NCI-H2081 treated with DMSO at 0.1 percent for 48 hours (cell line): ENCODE measurements at regions not wholly inside any gene's neighbourhood (a gene's known extent, or its start where the extent isn't known, plus 50 kb on each side); places are given as distances from the start of the nearest gene placed in this dataset.
"Not testable (repeated sequence)": the region's sequence is repeated elsewhere in the genome, so short reads cannot be mapped to it uniquely, and the experiment has no call there.

ENCODE experiments used
- DNase-seq: peaks from one replicate; lab custom pipeline; 2025; lab: John Stamatoyannopoulos, UW

DNA sequence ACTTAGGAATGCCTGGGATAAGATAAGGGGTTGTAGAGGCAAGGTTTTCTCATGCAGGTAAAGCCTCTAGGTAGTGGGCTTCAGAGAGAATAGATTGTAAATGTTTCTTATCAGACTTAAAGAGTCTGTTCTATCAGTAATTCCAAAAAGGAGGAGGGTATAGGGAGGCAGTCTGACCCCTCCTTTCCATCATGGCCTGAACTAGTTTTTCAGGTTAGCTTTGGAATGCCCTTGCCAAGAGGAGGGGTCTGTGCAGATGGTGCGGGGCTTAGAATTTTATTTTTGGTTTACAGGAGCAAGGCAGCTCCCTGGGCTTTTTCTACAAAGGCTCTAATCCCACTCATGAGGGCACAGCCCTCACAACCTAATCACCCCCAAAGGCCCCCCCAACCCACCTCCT lies 135.0 kb downstream of the B3GNT2 start:
- DNase-seq, result no peak

DNA sequence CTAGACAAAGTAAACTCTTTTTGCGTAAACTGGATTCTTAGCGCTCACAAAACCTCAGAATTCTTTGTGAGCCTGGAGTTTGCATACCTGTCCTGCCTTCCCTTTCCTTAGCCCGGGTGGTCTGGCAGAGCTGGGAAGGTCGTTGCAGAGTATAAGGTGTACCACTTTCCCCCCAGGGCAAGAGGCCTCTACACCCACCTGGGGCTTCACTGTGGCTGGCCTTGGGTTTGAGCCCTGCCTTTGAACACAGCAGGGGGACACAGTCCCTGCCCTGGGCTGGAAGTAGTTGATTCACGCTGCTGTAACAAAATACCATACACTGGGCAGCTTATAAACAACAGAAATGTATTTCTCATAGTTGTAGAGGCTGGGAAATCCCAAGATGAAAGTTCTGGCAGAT lies 133.9 kb downstream of the B3GNT2 start:
- no peak for DNase-seq

DNA sequence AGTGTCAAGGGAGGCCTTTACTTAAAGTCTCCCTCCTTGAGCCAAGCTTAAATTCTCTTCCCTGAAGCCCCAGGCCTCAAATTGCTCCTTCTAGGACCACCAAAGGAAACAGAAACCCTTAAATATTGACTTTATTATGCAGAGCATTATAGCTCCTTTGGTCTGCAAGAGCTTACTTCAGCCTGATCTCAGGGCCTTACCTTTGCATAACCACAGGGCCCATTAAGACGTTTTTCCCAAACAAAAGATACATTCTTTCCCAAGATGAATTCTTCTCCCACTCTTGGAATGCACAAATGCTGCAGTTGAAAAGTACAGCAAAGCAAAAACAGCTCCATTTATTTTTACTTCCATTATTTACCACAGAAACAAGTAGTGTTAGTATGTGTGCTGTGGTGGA lies 130.8 kb downstream of the B3GNT2 start:
- DNase-seq, result no peak

DNA sequence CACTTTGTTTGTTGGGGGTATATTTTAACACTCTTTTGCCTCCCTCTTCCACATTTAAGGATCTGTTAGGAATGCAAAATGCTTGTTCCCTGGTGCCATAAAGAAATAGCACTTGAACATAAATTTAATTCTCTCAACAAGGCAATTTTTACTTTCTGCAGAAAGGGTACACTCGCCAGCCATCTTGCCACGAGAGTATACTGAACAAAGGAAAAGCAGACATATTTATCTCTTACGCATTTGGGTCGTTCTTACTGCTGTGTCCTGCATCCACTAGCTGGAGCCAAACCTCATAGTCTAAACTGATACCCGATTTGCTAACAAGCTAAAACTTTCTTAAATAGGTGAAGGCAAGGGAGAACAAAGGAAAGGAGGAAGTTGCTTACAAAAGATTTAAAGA lies 129.5 kb downstream of the B3GNT2 start:
- no peak for DNase-seq

DNA sequence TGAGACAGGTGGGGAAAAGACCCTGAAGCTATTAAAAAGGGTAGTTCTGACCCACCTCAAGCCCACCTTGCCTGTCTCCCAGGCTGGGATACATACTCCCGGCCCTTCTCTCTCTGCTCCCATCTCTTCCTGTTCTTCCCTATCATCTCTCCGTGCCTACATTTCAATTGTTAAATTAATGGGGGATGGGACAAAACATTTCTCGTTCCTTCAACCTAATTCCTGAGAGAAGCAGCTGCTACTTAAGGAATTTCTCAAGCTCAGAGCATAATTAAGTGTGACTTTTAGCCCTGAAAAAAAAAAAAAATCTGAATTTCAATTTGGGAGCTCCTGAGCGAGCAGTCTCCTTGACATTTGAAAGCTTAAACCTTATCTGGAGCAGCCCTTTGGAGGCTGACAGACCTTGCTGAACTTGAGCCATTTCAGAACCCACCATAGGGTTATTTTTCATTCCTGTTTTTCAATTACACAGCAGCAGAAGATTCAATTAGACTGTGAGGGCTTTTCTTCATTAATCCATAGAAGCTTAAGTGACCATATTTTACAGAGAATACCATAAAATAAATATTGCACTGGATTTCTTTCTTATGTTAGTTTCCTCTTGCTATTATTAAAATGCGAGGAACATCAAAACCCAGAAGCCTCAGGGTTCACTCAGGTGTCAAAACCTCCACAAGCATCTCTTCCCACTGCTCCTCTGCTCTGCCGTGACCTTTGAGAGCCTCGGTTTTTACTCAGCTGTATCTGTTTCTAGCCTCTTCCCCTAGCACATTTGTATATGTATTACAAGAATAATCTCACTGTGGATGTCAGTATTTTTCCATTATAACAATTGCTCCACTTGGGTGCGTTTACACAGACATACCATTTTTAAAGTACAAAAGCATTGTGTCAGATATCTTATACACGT lies 125.7 kb downstream of the B3GNT2 start:
- DNase-seq, result no peak

DNA sequence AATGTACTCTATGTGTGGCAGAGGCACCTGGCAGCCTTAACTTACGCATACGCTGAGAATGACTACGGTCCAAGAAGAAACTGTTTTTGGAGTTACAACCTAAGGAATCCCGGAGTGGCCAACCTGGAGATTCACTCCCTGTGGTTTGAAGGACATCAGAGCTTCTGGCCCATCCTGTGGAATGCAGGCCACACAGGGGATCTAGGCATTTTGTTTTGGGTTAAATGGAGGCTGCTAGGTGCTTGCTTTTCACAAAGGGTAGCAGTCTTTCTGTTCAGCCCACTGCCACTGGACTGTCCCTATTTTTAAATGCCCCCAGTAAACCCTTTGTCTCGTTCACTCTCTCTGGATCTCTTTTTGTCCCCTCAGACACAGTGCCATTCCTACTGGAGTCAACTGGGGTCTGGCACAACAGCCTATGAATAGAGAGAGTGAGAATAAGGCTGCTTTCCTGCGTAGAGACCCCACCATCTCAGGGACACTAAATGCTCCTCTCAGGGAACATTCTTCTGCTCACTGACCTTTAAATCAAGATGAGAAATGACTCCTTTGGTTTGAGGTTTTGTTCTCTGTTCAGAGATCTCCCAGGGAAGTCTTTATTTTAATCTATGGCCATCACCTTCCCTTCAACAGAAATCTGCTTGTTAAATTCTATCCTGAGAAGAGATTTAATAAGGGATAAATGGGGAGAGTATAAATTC lies 124.9 kb downstream of the B3GNT2 start:
- no peak for DNase-seq

DNA sequence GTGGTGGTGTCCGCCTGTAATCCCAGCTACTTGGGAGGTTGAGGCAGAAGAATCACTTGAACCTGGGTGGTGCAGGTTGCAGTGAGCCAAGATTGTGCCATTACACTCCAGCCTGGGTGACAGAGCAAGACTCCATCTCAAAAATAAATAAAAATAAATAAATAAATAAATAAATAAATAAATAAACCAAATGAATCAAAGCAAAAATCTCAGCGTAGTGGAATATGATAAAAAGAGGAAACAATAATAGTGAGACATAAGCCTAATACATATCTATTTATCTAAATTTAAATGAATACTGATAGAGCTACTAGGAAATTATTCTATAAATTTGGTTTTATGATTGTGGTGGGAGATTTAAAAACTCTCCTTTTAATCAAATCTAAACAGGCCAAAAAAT lies 124.2 kb downstream of the B3GNT2 start:
- DNase-seq, result not testable (repeated sequence)

DNA sequence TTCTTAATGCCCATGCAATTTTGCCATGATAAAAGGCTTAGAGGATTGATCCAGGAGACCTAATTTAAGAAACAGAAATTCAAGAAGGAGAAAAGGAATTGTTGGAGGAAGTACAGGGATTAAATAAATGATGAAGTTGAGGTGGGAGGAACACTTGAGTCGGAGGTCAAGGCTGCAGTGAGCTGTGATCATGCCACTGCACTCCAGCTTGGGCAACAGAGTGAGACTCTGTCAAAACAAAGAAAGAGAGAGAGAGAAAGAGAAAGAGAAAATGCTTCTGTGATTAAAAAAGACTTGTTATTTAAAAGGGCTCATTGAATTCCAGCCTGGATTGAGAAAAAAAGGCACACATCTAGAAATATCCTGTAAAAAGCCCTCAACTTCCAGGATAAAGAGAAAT lies 123.2 kb downstream of the B3GNT2 start:
- DNase-seq, result no peak

DNA sequence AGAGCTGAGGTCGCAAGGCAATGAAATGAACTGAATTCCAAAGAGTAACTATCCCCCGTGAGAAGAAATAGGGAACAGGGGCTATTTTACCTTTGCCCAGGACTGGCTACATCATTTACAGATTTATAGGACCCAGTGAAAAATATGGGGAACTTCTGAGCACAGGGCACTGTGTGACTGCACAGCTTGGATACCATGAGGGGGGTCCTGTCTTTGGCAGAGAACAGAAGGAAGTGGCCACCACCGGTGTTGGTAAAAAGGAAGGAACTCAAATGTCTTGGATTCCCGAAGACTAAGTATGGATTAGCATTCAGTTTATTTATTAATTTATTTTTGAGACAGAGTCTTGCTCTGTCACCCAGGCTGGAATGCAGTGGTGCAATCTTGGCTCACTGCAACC lies 119.6 kb downstream of the B3GNT2 start:
- no peak for DNase-seq

DNA sequence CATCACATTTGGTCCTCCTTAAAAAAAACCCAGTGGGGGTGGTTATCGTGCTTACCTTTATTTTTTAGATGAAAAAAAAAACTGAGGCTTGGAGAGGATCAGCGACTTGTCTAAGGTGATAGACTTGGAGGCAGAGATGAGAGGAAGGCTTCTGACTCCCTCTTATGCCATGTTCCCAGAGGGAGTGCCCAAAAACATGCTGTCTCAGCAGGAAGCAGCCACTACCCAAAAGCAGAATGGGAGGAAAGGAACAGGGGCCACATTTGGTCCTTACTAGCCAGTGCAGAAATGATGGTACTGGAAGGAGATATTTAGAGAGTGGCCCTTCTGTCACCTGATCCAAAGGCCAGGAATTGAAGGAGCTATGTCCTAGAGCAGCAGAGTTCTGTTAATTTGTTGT lies 118.4 kb downstream of the B3GNT2 start:
- DNase-seq, result no peak

DNA sequence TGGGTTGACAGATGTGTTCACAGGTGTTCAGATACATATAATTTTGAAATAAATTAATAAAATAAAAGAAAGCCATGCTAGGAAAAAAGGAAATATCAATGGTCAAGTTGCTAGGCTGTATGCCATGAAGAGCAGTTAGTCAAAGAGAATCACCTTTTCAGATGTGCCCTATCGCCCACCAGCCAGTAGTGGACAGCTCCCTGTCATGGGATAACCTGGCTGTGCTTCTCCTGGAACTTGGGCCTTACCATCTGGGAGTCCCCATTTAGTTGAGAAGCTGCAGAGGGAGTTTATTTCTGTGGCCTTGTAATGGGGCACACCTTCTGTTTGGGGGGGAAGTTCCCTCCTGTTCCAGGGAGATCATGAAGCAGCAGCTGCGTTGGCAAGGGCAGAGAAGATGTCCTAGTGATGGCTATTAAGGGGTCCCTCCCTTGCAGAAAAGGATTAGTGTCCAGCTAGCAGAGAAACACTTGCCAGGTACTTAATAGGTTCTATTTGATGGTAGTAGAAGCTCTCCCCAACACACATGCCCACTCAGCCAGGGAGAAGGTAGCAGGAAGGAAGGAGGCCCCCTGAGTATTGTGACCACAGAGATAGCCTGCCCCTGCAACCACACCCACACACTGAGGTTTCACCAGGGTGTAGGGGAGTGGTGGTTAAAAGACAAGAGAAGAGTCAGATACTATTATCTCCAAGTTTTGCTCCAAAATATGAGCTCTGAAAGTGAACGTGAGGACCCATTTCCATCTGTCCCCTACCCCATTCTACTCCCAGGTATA lies 117.7 kb downstream of the B3GNT2 start:
- no peak for DNase-seq

DNA sequence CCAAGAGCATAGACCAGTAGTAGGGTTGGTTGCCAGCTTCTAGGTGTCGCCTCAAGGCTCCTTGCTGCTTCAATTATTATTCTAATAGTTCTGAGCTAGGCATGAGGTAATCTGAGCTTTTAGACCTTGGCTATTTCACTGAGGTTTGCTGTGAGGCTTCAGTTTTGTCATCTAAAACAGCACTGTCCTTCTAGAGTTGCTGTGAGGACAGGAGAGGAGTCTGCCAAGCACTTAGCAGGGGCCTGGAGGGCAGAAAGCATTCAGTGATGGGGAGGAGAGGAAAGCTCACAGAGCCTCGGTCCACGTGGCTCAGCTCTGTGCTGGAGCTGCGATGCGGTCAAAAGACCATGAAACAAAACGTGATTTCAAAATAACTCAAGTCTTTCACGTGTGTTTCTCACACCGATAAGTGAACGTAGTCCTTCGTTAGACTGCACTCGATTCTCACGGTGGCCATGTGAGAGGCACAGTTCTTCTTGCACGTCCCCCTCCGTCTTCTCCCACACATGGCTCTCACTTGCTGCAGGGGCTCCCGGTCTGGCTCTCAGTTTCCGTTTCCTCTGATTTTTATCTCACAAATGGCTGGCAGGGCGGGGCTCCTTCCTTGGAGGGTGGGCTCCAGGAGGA lies 113.7 kb downstream of the B3GNT2 start:
- DNase-seq, result no peak

DNA sequence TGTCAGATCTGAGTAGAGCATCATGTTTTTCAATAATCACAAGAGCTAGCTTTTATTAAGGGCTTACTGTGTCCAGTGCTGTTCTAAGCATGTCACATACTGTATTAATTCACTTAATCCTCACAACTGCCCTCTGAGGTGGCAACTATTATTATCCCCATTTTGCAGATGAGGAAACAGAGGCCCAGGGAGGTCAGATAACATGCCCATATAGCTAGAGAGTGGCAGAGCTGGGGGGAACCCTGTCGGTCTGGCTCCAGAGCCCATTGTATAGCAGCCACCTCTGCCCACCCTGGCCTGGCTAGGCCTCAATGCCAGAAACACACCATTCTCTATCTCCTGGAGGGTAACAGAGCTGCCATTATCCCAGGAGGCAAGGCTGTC lies 113.2 kb downstream of the B3GNT2 start:
- DNase-seq, result no peak

DNA sequence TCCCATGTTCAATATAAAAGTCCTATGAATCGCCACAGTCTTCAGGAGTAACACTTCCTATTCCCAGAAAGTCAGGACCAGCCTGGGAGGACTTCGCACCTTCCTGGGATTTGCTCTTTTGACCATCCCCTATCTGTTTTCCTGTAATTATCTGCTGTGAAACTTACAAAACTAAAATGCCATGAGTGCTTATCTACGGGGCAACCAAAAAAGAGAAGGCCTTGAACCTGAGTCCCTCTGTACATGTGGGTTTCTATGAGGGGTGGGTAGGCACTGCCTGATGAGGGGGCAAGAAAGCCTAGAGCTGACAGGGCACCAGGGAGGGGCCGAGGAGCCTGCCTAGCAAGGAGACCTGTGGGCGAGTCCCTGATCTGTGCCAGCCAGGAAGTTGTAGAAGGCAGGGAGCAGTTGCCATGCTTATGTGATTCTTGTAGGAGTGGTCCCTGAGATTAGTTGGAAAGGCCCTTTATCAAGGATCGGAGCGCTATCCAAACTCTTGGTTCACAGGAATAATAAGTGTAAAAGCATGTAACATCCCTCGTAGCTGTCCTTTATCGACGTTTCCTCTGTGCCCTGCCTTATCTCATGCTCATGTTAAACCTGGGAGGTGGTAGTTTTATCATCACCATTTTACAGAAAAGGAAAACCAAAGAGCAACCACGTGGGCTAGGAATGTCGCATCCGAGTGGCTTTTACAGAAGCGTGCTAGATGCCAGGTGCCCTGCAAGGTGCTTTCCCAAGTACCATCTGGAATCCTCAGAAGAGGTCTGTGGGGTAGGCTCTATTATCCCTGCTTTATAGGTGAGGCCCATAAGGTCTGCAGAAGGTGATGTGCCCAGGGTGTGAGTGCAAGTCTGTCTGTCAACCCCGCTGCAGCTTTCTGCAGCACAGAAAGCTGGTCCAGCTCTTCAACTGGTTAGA lies 111.8 kb downstream of the B3GNT2 start:
- no peak for DNase-seq

DNA sequence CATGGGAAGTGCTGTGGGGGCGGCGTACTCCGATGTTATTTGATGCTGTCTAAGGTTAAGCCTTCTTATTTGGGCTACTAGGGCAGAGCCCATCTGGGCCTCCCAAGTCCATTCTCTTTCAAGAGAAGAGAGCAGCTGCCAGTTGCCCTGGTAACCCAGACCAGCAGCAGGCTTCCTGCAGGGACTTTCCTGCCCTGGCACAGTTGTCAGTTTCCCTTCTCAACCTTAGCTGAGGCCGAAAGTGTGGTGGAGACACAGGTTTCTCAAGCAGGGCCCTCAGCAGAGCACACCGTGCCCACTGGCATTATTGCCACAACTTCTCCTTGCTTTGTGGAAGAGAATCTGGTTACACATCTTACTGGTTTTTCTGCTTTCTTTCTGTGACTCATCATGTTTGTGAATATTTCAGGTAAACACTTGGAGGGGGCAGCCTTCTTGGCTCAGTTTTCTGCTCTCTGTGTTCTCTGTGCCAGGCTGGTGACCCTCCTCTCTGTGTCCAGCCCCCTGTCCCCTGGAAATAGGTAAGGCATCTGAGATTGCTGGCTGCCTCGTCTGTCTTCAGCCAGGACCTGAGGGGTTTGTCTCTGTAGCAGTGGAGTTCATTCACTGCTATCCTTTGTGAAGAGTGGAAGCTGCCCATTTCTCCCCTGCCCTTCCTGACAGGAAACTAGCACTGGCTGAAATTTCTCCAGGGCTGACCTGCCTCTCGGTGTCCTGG lies 111.0 kb downstream of the B3GNT2 start:
- no peak for DNase-seq

DNA sequence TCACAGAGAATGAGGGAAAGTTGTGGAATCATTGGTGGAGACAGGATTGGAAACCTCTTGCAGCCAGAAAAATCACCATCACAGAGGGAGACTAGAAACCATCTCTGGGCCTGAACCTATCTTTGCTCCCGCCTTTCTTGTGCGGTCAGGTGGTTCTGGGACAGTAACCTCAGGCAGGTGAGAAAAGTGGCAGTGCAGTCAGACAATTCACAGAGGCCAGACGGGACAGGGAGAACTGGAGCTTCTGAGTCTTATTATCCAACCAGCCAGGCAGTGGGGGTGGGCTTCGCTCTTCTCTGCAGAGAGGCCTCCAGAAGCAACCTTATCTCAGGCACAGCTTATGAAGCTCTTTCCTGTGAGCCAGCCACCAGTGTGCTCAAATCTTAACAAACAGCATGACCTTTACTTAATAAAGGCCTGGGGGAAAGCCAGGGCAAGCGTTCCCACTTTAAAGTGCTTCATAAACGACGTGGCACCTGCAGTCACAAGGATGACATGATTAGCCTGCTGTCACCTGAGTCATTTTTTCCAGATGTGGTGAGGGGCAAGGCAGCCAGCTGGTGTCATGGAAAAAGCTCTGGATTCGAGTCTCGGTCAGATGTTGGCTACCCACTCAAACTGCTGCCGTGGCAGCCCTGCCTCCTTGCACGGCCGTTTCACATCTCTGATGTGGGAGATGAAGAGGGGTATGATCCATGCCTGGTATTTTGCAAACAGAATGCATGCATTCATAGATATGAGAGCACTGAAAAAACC lies 109.7 kb downstream of the B3GNT2 start:
- no peak for DNase-seq

DNA sequence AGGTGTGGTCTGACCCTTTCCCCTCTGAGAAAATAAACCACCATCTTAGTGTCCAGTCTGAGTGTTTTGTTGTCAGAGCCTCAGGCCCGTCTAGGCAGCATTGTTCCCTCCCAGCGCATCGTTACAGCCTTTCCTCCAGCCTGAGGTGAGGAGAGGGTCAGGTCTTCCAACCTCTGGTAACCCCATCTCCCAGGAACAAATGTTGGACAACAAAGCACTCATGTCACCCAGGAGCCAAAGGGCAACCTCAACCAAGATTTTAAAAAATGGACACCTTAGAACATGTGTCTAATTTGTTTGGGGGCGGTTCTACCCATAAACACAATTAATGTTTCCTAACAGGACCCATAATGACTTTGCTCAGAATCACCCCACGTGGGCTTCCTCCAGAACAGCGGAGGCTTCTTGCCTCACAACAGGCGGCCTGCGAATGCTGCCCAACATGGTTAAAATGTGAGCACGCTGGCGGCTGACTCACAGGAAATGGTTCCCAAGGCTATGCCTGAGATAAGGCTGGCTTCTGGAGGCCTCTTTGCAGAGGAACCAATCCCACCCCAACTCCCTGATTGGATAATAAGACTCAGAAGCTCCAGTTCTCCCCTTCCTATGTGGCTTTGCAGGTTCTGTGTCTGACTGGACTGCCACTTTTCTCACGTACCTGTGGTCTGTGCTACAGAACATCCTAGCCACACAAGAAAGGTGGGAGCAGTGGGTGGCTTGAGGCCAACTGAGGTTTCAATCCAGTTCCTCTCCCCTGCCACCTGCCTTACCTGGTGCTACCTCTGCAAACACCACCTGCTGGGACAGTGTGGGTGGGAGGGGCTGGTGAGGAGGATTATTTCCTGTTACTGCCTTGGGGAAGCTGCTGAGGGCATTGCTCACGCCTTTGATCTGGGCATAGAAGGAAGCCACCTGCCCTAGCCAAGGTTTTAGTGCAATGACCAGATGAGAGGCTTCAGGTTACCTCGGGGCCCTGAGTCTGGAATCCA lies 108.8 kb downstream of the B3GNT2 start:
- DNase-seq, result no peak

DNA sequence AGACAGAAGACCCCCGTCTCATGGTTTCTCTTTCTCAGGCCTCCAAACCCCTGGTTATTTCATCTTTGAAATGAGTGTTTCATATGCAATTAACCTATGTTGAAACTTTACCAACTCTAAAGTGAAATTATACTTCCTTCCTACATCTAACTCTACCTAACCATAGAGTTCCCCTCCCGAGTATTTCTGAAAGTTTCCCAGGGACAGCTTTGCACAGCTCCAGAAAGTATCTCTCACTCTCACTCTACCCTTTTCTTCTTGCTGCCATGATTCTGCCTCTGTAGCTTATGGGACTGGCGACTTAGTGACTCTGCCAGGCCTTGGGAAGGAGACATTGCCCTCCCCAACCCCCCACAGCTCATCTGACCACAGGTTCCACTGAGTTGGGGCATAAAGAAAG lies 107.9 kb downstream of the B3GNT2 start:
- no peak for DNase-seq
